NCI-H748 (cell line): ENCODE measurements at regions not wholly inside any gene's neighbourhood (a gene's known extent, or its start where the extent isn't known, plus 50 kb on each side); places are given as distances from the start of the nearest gene placed in this dataset.

Experiments
- DNase-seq: peaks from one replicate; lab custom pipeline; 2025; ENCODE audit not compliant: unreplicated experiment; lab: John Stamatoyannopoulos, UW

DNA sequence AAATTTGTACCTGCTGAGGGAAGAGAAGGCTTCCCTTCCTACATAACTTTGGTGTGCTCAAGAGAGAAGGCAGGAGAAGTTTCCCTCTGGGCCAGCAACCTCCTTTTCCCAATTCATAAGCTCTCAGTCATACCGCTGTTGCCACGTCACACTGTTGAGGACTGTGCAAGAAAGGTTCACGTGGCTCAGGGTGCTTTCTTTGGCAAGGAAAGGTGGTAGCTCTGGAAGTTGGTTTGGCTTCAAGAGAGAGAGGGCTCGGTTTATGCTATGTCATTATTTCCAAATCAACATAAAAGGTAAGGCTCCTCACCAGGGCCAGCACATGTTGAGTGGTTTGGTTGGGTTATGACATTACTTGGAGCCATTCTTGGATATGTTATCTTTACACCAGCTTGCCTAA, 77.3 kb downstream of the TNFSF18 start:
- DNase-seq: no peak

DNA sequence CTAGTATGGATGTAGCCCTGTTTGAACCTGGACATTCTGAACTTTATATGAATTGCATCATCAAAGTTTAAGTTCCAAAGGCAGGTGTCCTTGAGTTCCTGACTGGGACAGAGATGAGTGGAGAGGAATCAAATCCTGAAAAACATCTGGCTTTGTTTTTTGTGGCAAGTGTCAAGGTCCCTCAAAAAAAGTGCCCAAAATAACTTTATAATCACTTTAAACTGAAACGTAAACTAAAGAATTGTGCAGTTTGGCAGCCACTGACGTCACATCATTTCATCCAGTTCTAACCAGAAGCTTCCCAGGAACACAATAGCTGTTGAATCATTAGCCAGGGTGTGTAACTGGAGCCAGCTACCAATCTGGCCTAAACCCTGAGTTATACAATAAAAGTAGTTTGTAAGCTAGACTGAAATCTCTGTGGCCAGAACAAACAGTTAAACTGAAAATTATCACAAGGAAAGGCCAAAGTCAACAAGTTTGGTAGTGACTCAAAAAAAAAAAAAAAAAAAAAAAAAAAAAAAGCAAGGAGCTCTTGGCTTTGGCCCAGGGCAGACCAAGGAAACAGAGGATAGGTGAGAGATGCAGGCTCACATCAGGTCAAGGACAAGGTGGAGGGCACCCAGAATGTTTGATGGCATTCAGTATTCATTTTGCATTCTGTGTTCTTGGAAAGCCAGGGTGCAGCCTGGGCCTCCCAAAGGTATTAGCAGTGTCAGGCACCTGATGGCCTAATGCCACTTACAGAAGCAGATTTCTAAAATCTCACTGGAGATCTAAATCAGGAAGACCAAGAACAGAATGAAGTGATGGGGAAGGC, 74.3 kb downstream of the TNFSF18 start:
- DNase-seq: no peak

DNA sequence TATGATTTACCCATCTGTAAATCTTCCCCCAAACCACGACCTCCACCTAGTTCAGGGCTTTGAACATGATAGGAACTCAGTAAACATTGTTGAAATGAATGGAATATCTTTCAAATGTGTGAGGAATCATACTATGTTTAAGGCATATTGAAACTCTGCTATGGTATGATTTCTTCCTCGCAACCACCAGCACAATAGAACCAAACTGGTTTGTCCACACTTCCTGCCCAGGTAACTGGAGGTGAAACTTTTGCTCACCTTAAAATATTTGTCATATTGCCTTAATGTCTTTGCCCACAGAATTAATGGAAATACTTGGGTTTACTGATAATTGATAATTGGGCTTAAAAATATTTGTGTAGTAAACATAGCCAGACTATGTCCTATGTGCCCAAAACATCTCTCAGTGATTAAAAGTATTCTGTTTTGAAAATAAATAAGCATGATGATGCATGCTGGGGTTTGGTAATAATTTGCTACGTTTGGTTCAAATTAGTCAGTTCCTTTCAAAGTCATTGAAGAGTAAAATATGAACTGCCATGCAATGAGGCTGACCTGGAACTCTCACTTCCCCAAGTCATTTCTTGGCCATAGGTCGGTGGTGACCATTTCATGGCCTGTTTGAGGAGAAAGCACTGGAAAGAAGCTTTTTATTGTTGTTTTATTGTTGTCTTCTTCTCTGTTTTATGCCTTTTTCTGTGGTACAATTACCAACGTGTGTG, 73.3 kb downstream of the TNFSF18 start:
- no peak for DNase-seq

GRCh38 chr1:172978595-172978994, 72.1 kb downstream of the TNFSF18 start:
- DNase-seq: no peak

DNA sequence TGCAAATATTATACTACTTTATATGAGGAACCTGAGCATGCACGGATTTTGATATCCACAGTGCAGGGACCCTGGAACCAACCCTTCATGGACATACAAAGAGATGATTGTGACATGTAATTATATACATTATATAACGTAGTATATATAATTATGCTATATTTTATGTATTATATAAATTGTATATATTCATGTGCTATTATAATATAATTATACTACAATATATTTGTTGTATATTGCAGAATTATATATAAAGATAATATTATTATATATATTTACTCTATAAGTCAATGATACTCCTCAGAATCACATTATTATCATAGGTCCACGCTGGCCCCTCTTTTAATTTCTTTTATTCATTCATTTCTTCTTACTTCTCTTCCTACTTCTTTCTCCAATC, 70.9 kb downstream of the TNFSF18 start:
- no peak for DNase-seq

DNA sequence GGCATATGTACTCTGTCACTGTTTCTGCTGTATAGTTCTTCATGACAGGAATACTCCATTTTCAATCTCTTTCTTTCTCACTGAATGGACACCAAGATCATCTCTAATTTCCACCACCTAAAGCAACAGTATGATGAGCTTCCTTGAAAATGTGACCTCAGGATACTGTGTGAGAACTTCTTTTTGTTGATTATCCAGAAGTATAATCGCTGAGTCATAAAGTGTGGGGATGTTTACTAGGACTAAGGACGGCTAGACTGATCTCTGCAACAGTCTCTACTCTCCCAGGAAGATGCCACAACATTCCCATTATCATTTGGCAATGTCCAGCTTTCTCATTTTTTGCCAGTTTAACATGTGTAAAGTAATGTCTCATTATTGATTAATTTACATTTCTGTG, 70.3 kb downstream of the TNFSF18 start:
- DNase-seq: no peak

- DNase-seq: no peak
Observed at GRCh38 chr1:172980971-172981370, 69.8 kb downstream of the TNFSF18 start.
